GM12878 (cell line): ENCODE measurements at regions not wholly inside any gene's neighbourhood (a gene's known extent, or its start where the extent isn't known, plus 50 kb on each side); places are given as distances from the start of the nearest gene placed in this dataset.

Experiments used
- ATAC-seq: fragments of 200-7000 bp; cut with Tn5 transposase; 3 replicates; pipeline ENCODE4 v1.9.1; 2020; ENCODE audit warnings: mild to moderate bottlenecking, moderate library complexity
- BruUV-seq: library from RNA; stranded (reverse); fragments of 400-500 nt; replicated peaks from 2 replicates; lab custom pipeline; 2021; lab: Mats Ljungman, UMichigan
- CTCF ChIA-PET: fragments of 300-600 bp; sonication (Branson Sonifier 250); formaldehyde crosslinking; extraction: SDS; loops from one replicate; lab custom pipeline; 2021; ENCODE audit warnings: inconsistent platforms; lab: Yijun Ruan, JAX
- POLR2A ChIA-PET: fragments of 350-600 bp; formaldehyde crosslinking; extraction: SDS; loops from one replicate; lab custom pipeline; 2021; ENCODE audit warnings: inconsistent platforms; lab: Charles Lee
- RAD21 ChIA-PET: fragments of 300-600 bp; sonication (Branson Sonifier 250); formaldehyde crosslinking; loops from one replicate; lab custom pipeline; 2023; ENCODE audit warnings: antibody characterized with exemption; ENCODE audit not compliant: unreplicated experiment; lab: Charles Lee
- SMC1A ChIA-PET: fragments of 300-600 bp; sonication (Branson Sonifier 250); formaldehyde crosslinking; loops from one replicate; lab custom pipeline; 2023; ENCODE audit not compliant: unreplicated experiment, uncharacterized antibody; lab: Charles Lee
- DNase-seq: peaks from one replicate; pipeline ENCODE4 v3.0.0-alpha.2; 2011; ENCODE audit warnings: low read depth, low spot score
- FAIRE-seq: peaks from 3 replicates; lab custom pipeline; 2011; peaks lifted over from hg19 to GRCh38; lab: Jason Lieb, UNC
- H2AFZ ChIP-seq: 2 replicates; pipeline ENCODE4 v1.6.0; 2011; ENCODE audit warnings: low read depth, low read length, control low read depth; ENCODE audit not compliant: control insufficient read depth
- H3K27ac ChIP-seq: 2 replicates; pipeline ENCODE4 v1.5.1; 2011; ENCODE audit warnings: control low read depth; ENCODE audit not compliant: control insufficient read depth, insufficient read depth
- H3K27me3 ChIP-seq, 2 experiments: replicated peaks in 1 of 2; 2 replicates each; pipeline versions ENCODE4 v1.6.0 to v1.6.1; 2011; ENCODE audit warnings: low read length in 1 of 2; ENCODE audit not compliant: control insufficient read depth in 2 of 2, insufficient read depth in 2 of 2
- H3K36me3 ChIP-seq, 2 experiments: 2 replicates each; pipeline ENCODE4 v1.5.1; 2011; ENCODE audit warnings: low read length in 1 of 2; ENCODE audit not compliant: control insufficient read depth in 2 of 2, insufficient read depth in 2 of 2
- H3K4me1 ChIP-seq: 2 replicates; pipeline ENCODE4 v1.6.1; 2011; ENCODE audit warnings: mild to moderate bottlenecking, low read length, moderate library complexity, mixed read lengths; ENCODE audit not compliant: control insufficient read depth, insufficient read depth
- H3K4me2 ChIP-seq: 2 replicates; pipeline ENCODE4 v1.6.0; 2011; ENCODE audit warnings: control low read depth; ENCODE audit not compliant: control insufficient read depth, insufficient read depth
- H3K4me3 ChIP-seq: fragments of 200-600 bp; sonication (generic); 2 replicates; pipeline ENCODE4 v1.5.1; 2016
- H3K79me2 ChIP-seq: 2 replicates; pipeline ENCODE4 v1.6.0; 2011; ENCODE audit warnings: low read length; ENCODE audit not compliant: control insufficient read depth, insufficient read depth
- H3K9ac ChIP-seq: 2 replicates; pipeline ENCODE4 v1.8.0; 2011; ENCODE audit warnings: low read length, control low read depth, mixed read lengths; ENCODE audit not compliant: control insufficient read depth, insufficient read depth
- H3K9me3 ChIP-seq: replicated peaks from 3 replicates; pipeline ENCODE4 v1.5.1; 2011; ENCODE audit warnings: mild to moderate bottlenecking, low read length; ENCODE audit not compliant: control insufficient read depth, insufficient read depth
- H4K20me1 ChIP-seq: 2 replicates; pipeline ENCODE4 v1.6.0; 2011; ENCODE audit not compliant: control insufficient read depth, insufficient read depth
- CEBPZ ChIP-seq: fragments of 150-350 bp; IDR thresholded peaks from 2 replicates; pipeline ENCODE4 v1.6.1; 2016; ENCODE audit warnings: low read depth, low read length
- EP300 ChIP-seq, 2 experiments: fragments of 150-350 bp in 1 of 2; IDR thresholded peaks; 2 replicates each; pipeline ENCODE4 v1.6.1; 2011 to 2012; ENCODE audit warnings: low read depth in 2 of 2, low read length in 2 of 2, borderline replicate concordance in 1 of 2, improper control_type of control experiment in 1 of 2, inconsistent platforms in 1 of 2; ENCODE audit not compliant: control insufficient read depth in 1 of 2
- HDGF ChIP-seq: fragments of 450-650 bp; IDR thresholded peaks from 2 replicates; pipeline ENCODE4 v1.6.1; 2016; ENCODE audit warnings: antibody characterized with exemption
- IRF3 ChIP-seq: fragments of 450-650 bp; IDR thresholded peaks from 2 replicates; pipeline ENCODE4 v1.6.1; 2014; ENCODE audit warnings: mild to moderate bottlenecking
- JUND ChIP-seq: IDR thresholded peaks from 2 replicates; pipeline ENCODE4 v1.6.1; 2012; ENCODE audit warnings: low read depth, mild to moderate bottlenecking, low read length, improper control_type of control experiment, moderate library complexity
- SUPT20H ChIP-seq: IDR thresholded peaks from 2 replicates; pipeline ENCODE4 v1.6.1; 2011; ENCODE audit warnings: low read depth, mild to moderate bottlenecking, low read length, moderate library complexity, borderline replicate concordance; ENCODE audit not compliant: control insufficient read depth
- YY1 ChIP-seq: IDR thresholded peaks from 2 replicates; pipeline ENCODE4 v1.6.1; 2011; ENCODE audit warnings: low read depth, mild to moderate bottlenecking, low read length
- ZBTB4 ChIP-seq: fragments of 450-650 bp; formaldehyde crosslinking; IDR thresholded peaks from 2 replicates; pipeline ENCODE4 v1.4.0; 2022; ENCODE audit warnings: mild to moderate bottlenecking, moderate library complexity
- ZNF217 ChIP-seq: fragments of 450-650 bp; IDR thresholded peaks from 2 replicates; pipeline ENCODE4 v1.6.1; 2017; ENCODE audit warnings: antibody characterized with exemption, mild to moderate bottlenecking
- WGBS: methylation state at CpG from one replicate; pipeline ENCODE4 v1.1.6; 2016; ENCODE audit warnings: low lambda C conversion rate; ENCODE audit not compliant: insufficient replicate concordance, insufficient coverage; ENCODE audit errors: missing lambda C conversion rate; 5-methylcytosine and 5-hydroxymethylcytosine counted together
- in situ Hi-C: fragments of 300-500 bp; cut with MboI; formaldehyde crosslinking; loops from 9 replicates; pipeline ENCODE4 v1.14.3; 2018; ENCODE audit warnings: mixed read lengths
- intact Hi-C: fragments of 100-400 bp; cut with micrococcal nuclease; formaldehyde crosslinking; loops from one replicate; pipeline ENCODE4 v1.14.2; 2022; ENCODE audit not compliant: unreplicated experiment

- intact Hi-C loops, result no loop called here
- CTCF ChIA-PET, result interaction anchor here (1.1 kb wide), 1 partner anchor 40 kb away, joined by 3 read pairs; no protein-coding TSS in a partner anchor
- BruUV-seq, result no TSS peak
- Histone ChIP-seq H4K20me1 (no peaks in the 10 kb centered on the region), H3K9me3 (no peaks in the 10 kb centered on the region), H3K79me2 (no peaks in the 10 kb centered on the region), H3K4me3 (no peak overlapping the region), H2AFZ (no peak overlapping the region), H3K4me2 (no peak overlapping the region), H3K27me3 (peaks cover 0 to 3% of the 10 kb centered on the region in 2 experiments; a peak in 1 of 4 replicates), H3K36me3 (no peaks in the 10 kb centered on the region), H3K4me1 (no peaks in the 10 kb centered on the region), H3K27ac (no peak overlapping the region), H3K9ac (no peak overlapping the region)
- DNase-seq (no peak), ATAC-seq (no peak), FAIRE-seq (no peak)
- WGBS, result 89% methylated on average over 2 of the region's 2 CpGs
- SMC1A ChIA-PET, result no interaction called here
- TF ChIP-seq HDGF (no peak), ZBTB4 (CRISPR knock-in tag) (no peak), JUND (no peak), YY1 (no peak), CEBPZ (no peak), IRF3 (no peak), SUPT20H (no peak), EP300 (IDR thresholded peaks at IDR 0.05; ENCODE audit: borderline replicate concordance in 1 of 2, control insufficient read depth in 1 of 2, low read depth in 2 of 2, low read length in 2 of 2) (no peak), ZNF217 (no peak)
- RAD21 ChIA-PET, result no interaction called here
- in situ Hi-C loops, result no loop called here
- POLR2A ChIA-PET, result no interaction called here
Observed at GRCh38 chr2:22900674-22901073, 484.3 kb upstream of the KLHL29 start.
